ENCODE measurements at regions not wholly inside any gene's neighbourhood (a gene's known extent, or its start where the extent isn't known, plus 50 kb on each side); places are given as distances from the start of the nearest gene placed in this dataset.

GRCh38 chr4:162410854-162411253 is 247.1 kb upstream of the FSTL5 start:
- Mint-ChIP-seq H3K27ac (ENCODE audit: low read depth, unreplicated experiment) (no peak overlapping the region), H3K36me3 (ENCODE audit: insufficient read depth, unreplicated experiment) (no peaks in the 10 kb centered on the region), H3K4me3 (ENCODE audit: unreplicated experiment) (no peak overlapping the region), H3K4me1 (ENCODE audit: insufficient read depth, unreplicated experiment) (no peaks in the 10 kb centered on the region), H3K9me3 (ENCODE audit: unreplicated experiment) (peaks cover 9% of the 10 kb centered on the region), H3K27me3 (ENCODE audit: insufficient read depth, unreplicated experiment) (no peaks in the 10 kb centered on the region)
- ChIA-PET POLR2A (interaction anchor here (0.8 kb wide), 1 partner anchor 17 kb away, joined by 4 read pairs; no protein-coding TSS in a partner anchor), CTCF (no interaction called here)
- no TSS peak for BruUV-seq (replicated peaks)
- no peak for TF ChIP-seq CTCF (IDR thresholded peaks at IDR 0.05; ENCODE audit: unreplicated experiment)
- intact Hi-C loops (cut with micrococcal nuclease): no loop called here
- DNase-seq (ENCODE audit: unreplicated experiment): no peak

- no peak overlapping the region for H3K27ac Mint-ChIP-seq (ENCODE audit: low read depth, unreplicated experiment)
- H3K36me3 Mint-ChIP-seq (ENCODE audit: insufficient read depth, unreplicated experiment): no peaks in the 10 kb centered on the region
- H3K4me3 Mint-ChIP-seq (ENCODE audit: unreplicated experiment): no peak overlapping the region
- intact Hi-C loops (cut with micrococcal nuclease): no loop called here
- ChIA-PET POLR2A (no interaction called here), CTCF (interaction anchor here (0.6 kb wide), 1 partner anchor 240 kb away, joined by 3 read pairs; no protein-coding TSS in a partner anchor)
- no TSS peak for BruUV-seq (replicated peaks)
- peaks cover 9% of the 10 kb centered on the region for H3K9me3 Mint-ChIP-seq (ENCODE audit: unreplicated experiment)
- H3K27me3 Mint-ChIP-seq (ENCODE audit: insufficient read depth, unreplicated experiment): no peaks in the 10 kb centered on the region
- no peaks in the 10 kb centered on the region for H3K4me1 Mint-ChIP-seq (ENCODE audit: insufficient read depth, unreplicated experiment)
- DNase-seq (ENCODE audit: unreplicated experiment): no peak
- TF ChIP-seq CTCF (IDR thresholded peaks at IDR 0.05; ENCODE audit: unreplicated experiment): no peak
Measured at GRCh38 chr4:162409048-162409447, 245.2 kb upstream of the FSTL5 start.

GRCh38 chr4:162408309-162408708 is 244.5 kb upstream of the FSTL5 start:
- BruUV-seq (replicated peaks): no TSS peak
- H3K4me3 Mint-ChIP-seq (ENCODE audit: unreplicated experiment): no peak overlapping the region
- H3K27me3 Mint-ChIP-seq (ENCODE audit: insufficient read depth, unreplicated experiment): no peaks in the 10 kb centered on the region
- no peaks in the 10 kb centered on the region for H3K4me1 Mint-ChIP-seq (ENCODE audit: insufficient read depth, unreplicated experiment)
- DNase-seq (ENCODE audit: unreplicated experiment): no peak
- intact Hi-C loops (cut with micrococcal nuclease): no loop called here
- H3K27ac Mint-ChIP-seq (ENCODE audit: low read depth, unreplicated experiment): no peak overlapping the region
- no peak for TF ChIP-seq CTCF (IDR thresholded peaks at IDR 0.05; ENCODE audit: unreplicated experiment)
- no peaks in the 10 kb centered on the region for H3K36me3 Mint-ChIP-seq (ENCODE audit: insufficient read depth, unreplicated experiment)
- peaks cover 9% of the 10 kb centered on the region for H3K9me3 Mint-ChIP-seq (ENCODE audit: unreplicated experiment)
- CTCF ChIA-PET: no interaction called here
- POLR2A ChIA-PET: no interaction called here

GRCh38 chr4:162406637-162407365 is 243.0 kb upstream of the FSTL5 start:
- TF ChIP-seq CTCF (IDR thresholded peaks at IDR 0.05; ENCODE audit: unreplicated experiment): no peak
- CTCF ChIA-PET: no interaction called here
- Mint-ChIP-seq H3K9me3 (ENCODE audit: unreplicated experiment) (no peaks in the 10 kb centered on the region), H3K27me3 (ENCODE audit: insufficient read depth, unreplicated experiment) (no peaks in the 10 kb centered on the region), H3K4me3 (ENCODE audit: unreplicated experiment) (no peak overlapping the region), H3K36me3 (ENCODE audit: insufficient read depth, unreplicated experiment) (no peaks in the 10 kb centered on the region), H3K4me1 (ENCODE audit: insufficient read depth, unreplicated experiment) (no peaks in the 10 kb centered on the region), H3K27ac (ENCODE audit: low read depth, unreplicated experiment) (no peak overlapping the region)
- POLR2A ChIA-PET: no interaction called here
- BruUV-seq (replicated peaks): no TSS peak
- no peak for DNase-seq (ENCODE audit: unreplicated experiment)
- intact Hi-C loops (cut with micrococcal nuclease): no loop called here

Data from MCF 10A (cell line).